Colonic mucosa (tissue), 4 donors: ENCODE measurements at regions not wholly inside any gene's neighbourhood (a gene's known extent, or its start where the extent isn't known, plus 50 kb on each side); places are given as distances from the start of the nearest gene placed in this dataset.

Source experiments
- DNase-seq: peaks from one replicate; pipeline ENCODE4 v3.0.0-alpha.2; 2020
- H3K27ac ChIP-seq: fragments of 200-600 bp; one replicate; pipeline ENCODE4 v1.8.0; 2021
- H3K27me3 ChIP-seq: fragments of 200-600 bp; one replicate; pipeline ENCODE4 v1.8.0; 2021
- H3K36me3 ChIP-seq: fragments of 200-600 bp; one replicate; pipeline ENCODE4 v1.8.0; 2021
- H3K4me1 ChIP-seq: fragments of 200-600 bp; one replicate; pipeline ENCODE4 v1.8.0; 2021; ENCODE audit warnings: mild to moderate bottlenecking
- H3K4me3 ChIP-seq: fragments of 200-600 bp; one replicate; pipeline ENCODE4 v1.8.0; 2021
- H3K9ac ChIP-seq, 2 donors: one replicate each; pipeline ENCODE4 v1.7.0; 2013; ENCODE audit warnings: control low read depth in 2 of 2, low read depth in 2 of 2, low read length in 2 of 2
- H3K9me3 ChIP-seq: fragments of 200-600 bp; one replicate; pipeline ENCODE4 v1.8.0; 2021
- intact Hi-C: fragments of 100-400 bp; cut with DNase I; formaldehyde crosslinking; loops from one replicate; pipeline ENCODE4 v1.14.1; 2022
- TF ChIP-seq, protein P1 (sequence below): fragments of 200-600 bp; IDR thresholded peaks from one replicate; pipeline ENCODE4 v1.8.0; 2022; ENCODE audit warnings: antibody characterized with exemption, mild to moderate bottlenecking
- donor health status: healthy.
- donor health status: DM: no; HTN: no; CAD: no.
- donor health status: DM: no; HTN: no; CAD: no.

DNA sequence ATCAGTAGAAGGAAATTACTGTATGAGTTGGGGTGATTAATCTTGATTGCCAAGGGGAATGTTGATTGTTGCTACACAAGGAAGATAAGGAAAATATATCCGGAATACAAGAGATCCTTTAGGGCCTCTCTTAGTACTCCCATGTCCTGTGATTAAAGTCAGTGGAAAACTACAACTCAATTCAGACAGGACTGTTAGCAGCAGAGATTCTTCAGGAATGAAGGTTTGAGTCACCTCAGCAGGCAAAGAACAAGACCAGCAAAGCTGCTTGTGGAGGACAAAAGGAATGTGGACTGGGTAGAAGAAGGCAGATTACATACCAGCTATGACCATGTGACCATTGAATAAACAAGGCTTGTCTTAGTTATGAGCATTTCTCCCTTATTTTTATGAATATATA, 478.2 kb downstream of the BUD13 start:
- Histone ChIP-seq H3K4me1 (no peaks in the 10 kb centered on the region), H3K9me3 (no peaks in the 10 kb centered on the region), H3K9ac (no peak overlapping the region), H3K27me3 (no peaks in the 10 kb centered on the region), H3K36me3 (no peaks in the 10 kb centered on the region), H3K27ac (no peak overlapping the region), H3K4me3 (no peak overlapping the region)
- TF ChIP-seq, protein P1, sequence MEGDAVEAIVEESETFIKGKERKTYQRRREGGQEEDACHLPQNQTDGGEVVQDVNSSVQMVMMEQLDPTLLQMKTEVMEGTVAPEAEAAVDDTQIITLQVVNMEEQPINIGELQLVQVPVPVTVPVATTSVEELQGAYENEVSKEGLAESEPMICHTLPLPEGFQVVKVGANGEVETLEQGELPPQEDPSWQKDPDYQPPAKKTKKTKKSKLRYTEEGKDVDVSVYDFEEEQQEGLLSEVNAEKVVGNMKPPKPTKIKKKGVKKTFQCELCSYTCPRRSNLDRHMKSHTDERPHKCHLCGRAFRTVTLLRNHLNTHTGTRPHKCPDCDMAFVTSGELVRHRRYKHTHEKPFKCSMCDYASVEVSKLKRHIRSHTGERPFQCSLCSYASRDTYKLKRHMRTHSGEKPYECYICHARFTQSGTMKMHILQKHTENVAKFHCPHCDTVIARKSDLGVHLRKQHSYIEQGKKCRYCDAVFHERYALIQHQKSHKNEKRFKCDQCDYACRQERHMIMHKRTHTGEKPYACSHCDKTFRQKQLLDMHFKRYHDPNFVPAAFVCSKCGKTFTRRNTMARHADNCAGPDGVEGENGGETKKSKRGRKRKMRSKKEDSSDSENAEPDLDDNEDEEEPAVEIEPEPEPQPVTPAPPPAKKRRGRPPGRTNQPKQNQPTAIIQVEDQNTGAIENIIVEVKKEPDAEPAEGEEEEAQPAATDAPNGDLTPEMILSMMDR: no peak
- intact Hi-C loops: no loop called here
- DNase-seq: no peak

DNA sequence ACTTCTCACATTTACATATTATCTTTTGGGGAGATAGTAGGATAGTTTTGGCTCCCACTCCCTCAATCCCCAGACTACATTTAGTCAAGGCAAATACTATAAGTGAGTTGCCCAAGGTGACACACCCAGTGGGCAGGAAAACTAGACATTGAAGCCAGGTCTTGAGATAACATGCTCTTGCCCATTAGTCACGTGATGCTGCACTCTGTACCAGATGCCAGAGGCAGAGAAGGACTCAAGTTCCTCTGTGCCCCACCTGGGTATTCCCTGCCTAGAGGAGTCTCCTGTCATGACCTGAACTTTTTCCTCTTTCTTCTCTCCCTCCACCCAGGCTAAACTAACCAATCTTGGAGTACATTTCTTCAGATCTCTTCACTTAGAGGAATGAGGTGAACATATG, 484.9 kb downstream of the BUD13 start:
- intact Hi-C loops: no loop called here
- Histone ChIP-seq H3K9ac (no peak overlapping the region), H3K9me3 (no peaks in the 10 kb centered on the region), H3K36me3 (no peaks in the 10 kb centered on the region), H3K27me3 (no peaks in the 10 kb centered on the region), H3K4me1 (no peaks in the 10 kb centered on the region), H3K4me3 (no peak overlapping the region), H3K27ac (no peak overlapping the region)
- no peak for DNase-seq
- TF ChIP-seq, protein P1: no peak

DNA sequence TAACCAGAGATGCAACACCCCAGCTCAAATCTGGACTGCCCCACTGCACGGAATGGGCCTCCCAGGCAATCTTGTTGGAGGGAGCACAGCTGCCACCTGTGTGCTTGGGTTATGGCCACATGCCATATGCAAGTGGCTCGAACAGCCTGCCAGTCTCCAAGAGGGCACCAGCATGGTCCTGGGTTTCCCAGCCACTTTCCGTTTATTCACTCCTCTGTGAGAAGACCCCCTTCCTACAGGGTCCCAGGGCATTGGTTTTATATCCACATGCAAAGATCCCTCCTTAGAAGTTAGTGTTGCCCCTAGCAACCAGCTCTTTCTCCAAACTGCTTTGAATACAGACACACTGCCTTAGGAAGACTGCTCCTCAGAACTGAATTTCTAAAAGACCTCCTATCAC, 487.8 kb downstream of the BUD13 start:
- intact Hi-C loops: no loop called here
- H3K9ac ChIP-seq: no peak overlapping the region
- H3K36me3 ChIP-seq: no peaks in the 10 kb centered on the region
- TF ChIP-seq, protein P1: no peak
- H3K9me3 ChIP-seq: no peaks in the 10 kb centered on the region
- no peak for DNase-seq
- no peaks in the 10 kb centered on the region for H3K27me3 ChIP-seq
- H3K27ac ChIP-seq: no peak overlapping the region
- no peaks in the 10 kb centered on the region for H3K4me1 ChIP-seq
- H3K4me3 ChIP-seq: no peak overlapping the region

DNA sequence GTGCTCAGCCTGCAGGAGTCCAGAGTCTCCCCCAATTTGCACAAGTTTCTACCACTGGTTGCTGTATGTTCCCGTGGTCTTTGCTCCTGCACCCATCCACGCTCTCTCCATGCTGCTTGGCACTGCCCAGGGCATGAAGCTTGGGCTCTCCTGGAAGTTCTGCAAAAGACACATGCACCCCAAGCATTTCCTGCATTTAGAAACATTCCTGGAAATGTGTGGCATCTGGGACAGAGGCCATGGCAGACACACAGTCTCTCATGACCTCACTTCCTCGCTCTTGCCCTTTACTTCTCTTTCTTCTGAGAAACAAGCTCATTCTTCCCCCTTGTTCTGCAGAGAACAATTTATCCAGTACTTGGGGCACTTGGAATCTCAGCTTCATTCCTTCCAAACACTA, 489.5 kb downstream of the BUD13 start:
- intact Hi-C loops: no loop called here
- H3K36me3 ChIP-seq: no peaks in the 10 kb centered on the region
- H3K27ac ChIP-seq: no peak overlapping the region
- no peak overlapping the region for H3K9ac ChIP-seq
- no peaks in the 10 kb centered on the region for H3K27me3 ChIP-seq
- no peaks in the 10 kb centered on the region for H3K9me3 ChIP-seq
- no peak for DNase-seq
- H3K4me1 ChIP-seq: no peaks in the 10 kb centered on the region
- no peak overlapping the region for H3K4me3 ChIP-seq
- TF ChIP-seq, protein P1: no peak

DNA sequence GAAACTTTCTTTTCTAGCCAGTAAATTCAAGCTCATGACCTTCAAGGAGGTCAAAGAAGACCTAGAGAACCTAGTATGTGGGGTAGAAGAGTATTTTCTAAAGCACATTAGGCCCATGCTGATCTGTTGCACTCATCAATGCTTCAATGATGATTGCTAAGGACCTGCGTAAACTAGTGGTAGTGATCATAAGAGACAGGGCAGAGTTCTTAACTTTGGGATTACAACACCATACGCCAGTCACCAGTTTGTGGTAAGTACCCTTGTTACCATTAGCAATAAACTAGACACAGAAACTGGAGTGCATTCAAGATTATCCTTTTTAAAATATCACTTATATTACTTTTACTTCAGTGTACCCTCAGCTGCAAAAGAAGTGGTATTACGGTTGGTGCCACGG, 490.3 kb downstream of the BUD13 start:
- Histone ChIP-seq H3K9me3 (no peaks in the 10 kb centered on the region), H3K4me1 (no peaks in the 10 kb centered on the region), H3K9ac (no peak overlapping the region), H3K27me3 (no peaks in the 10 kb centered on the region), H3K4me3 (no peak overlapping the region), H3K36me3 (no peaks in the 10 kb centered on the region), H3K27ac (no peak overlapping the region)
- TF ChIP-seq, protein P1: no peak
- no peak for DNase-seq
- intact Hi-C loops: no loop called here
